GM13977 (cell line): ENCODE measurements at regions not wholly inside any gene's neighbourhood (a gene's known extent, or its start where the extent isn't known, plus 50 kb on each side); places are given as distances from the start of the nearest gene placed in this dataset.

Experiments used
- DNase-seq: peaks from one replicate; pipeline ENCODE4 v3.0.0; 2012; ENCODE audit warnings: low spot score
- in situ Hi-C: fragments of 300-500 bp; cut with MboI; formaldehyde crosslinking; loops from one replicate; pipeline ENCODE4 v1.12.0; 2022; ENCODE audit warnings: low sequenced_read_pairs, low pct_unique_long_range_greater_than_20kb, mixed read lengths, inconsistent platforms; ENCODE audit not compliant: unreplicated experiment
- TF ChIP-seq, protein P1 (sequence below): IDR thresholded peaks from 2 replicates; pipeline ENCODE4 v1.5.1; 2012; ENCODE audit warnings: mild to moderate bottlenecking, control low read depth; ENCODE audit not compliant: insufficient read depth; ENCODE audit errors: extremely low read depth, missing control alignments

DNA sequence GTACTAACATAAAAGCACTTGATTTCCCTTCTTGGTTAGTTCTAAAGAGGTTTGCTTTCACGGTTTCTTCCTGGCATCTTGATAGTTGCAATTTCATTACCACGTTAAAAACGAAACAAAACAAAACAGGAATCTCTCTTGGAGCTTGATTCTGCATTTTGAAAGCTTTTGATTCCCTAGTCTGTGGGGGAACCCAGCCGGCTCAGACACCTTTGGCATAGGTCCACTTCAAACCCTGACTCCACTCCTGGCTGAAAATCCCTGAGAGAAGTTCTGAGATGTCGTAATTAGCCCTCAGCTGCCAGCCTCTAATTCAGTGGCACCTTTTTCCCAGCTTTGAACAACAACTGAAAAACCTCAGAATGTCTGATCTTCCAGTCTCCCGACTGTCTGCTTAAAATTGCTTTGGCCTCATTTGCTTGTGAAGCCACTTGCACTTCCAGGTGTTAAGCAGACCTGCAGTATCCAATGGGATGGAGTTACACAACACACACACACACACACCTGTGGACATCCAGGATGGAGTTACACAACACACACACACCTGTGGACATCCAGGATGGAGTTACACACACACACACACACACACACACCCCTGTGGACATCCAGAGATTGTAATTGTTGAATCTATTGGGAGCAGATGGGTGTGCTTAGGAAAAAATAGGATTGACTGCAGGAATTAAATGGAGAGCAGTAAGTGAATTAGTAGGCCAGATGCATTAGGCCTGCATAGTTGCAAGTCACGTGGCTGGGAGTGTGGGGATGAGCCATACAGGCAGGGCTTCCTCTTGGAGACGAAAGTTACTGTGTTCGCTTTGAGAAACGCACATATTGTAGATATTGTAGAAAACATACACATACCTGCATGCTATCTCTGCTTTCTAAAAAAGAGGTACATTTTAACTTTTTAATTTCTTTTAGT lies 285.6 kb upstream of the FMN2 start:
- no peak for DNase-seq
- in situ Hi-C loops: no loop called here
- TF ChIP-seq, protein P1, sequence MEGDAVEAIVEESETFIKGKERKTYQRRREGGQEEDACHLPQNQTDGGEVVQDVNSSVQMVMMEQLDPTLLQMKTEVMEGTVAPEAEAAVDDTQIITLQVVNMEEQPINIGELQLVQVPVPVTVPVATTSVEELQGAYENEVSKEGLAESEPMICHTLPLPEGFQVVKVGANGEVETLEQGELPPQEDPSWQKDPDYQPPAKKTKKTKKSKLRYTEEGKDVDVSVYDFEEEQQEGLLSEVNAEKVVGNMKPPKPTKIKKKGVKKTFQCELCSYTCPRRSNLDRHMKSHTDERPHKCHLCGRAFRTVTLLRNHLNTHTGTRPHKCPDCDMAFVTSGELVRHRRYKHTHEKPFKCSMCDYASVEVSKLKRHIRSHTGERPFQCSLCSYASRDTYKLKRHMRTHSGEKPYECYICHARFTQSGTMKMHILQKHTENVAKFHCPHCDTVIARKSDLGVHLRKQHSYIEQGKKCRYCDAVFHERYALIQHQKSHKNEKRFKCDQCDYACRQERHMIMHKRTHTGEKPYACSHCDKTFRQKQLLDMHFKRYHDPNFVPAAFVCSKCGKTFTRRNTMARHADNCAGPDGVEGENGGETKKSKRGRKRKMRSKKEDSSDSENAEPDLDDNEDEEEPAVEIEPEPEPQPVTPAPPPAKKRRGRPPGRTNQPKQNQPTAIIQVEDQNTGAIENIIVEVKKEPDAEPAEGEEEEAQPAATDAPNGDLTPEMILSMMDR: no peak

DNA sequence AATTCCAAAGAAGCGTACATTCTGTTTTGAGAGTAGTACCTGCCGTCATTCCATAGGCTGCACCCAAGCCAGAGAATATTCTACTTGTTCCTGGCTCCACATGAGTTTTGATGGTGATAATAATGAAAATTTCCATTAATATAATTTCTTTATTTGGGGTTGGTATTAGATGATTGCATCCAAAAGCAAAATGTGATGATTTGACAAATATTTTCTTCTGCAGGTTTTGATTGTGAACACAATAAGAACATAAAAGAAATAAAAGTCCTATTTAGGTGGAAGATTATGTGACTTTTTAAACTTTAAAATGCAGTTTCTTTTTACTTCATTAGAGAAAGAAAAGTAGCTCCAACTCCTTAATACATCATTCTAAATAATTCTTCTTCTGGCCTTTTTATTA lies 284.8 kb upstream of the FMN2 start:
- TF ChIP-seq, protein P1: no peak
- no peak for DNase-seq
- in situ Hi-C loops: no loop called here

DNA sequence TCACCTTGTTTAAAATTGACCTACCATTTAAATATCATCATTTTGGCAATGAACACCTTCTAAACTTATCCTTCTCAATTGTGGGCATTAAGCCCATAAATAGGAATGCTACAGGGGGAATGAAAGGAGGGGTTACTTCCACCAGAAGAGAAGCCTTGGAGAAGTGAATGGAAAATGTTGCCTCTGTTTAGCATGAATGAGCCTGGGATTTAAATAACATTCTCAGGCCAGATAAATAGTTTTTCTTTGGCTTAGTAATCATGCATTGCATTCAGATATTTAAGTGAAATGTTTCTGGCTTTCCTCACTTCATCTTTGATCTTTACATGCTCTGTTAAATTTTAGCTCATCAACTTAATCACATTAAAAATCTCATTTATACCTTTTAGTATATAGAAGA lies 284.3 kb upstream of the FMN2 start:
- no peak for DNase-seq
- TF ChIP-seq, protein P1: no peak
- in situ Hi-C loops: no loop called here

DNA sequence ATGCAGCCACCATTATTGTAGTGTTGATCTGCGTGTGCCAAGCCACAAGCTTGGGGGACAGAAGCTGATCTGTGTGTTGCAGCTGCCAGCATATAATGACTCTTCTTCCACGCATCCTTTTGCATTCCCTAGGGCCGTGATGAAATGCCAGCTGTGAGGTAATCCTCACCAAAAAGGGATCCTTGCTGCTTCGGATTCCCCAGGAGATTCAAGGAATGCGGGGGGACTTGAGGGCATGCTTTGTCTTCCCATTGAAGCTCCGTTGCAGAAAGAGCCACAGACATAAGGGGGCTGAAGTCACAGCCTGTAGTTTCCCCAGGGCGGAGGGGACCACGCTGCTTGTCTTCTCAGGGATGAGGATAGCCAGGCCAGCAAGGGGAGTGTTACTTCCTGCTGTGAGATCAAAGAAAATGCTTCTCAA lies 281.6 kb upstream of the FMN2 start:
- in situ Hi-C loops: no loop called here
- TF ChIP-seq, protein P1: no peak
- DNase-seq: no peak

DNA sequence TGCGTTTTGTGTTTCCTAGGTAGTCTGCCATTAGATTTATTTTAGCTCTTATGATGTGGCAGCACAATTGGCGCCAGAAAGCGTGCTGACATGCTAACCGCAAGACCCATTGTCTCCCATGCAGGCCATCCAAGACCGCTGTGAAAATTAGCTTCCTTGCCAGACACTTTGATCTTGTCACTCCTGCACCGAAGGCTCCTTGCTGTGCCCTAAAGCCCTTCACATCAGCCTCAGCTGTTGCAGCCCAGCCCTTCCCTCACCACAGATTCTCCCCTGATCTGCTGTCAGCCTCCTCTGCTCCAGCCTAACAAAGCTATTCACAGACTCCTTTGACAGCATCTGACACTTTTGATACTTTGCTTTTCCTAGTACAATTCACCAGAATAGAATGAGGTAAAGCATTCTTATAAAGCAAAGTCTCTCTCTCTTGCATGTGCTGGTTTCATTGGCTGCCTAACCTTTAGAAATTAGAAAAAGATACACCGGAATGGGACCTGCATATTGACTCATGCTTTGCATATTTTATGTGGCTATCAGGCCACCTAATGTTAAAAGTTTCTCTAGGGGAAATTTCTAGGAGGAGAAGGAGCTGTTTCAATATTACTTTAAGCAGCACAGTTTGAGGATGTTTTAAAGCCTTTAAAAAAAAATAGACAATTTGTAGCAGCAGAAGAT lies 280.3 kb upstream of the FMN2 start:
- TF ChIP-seq, protein P1: no peak
- in situ Hi-C loops: no loop called here
- no peak for DNase-seq

DNA sequence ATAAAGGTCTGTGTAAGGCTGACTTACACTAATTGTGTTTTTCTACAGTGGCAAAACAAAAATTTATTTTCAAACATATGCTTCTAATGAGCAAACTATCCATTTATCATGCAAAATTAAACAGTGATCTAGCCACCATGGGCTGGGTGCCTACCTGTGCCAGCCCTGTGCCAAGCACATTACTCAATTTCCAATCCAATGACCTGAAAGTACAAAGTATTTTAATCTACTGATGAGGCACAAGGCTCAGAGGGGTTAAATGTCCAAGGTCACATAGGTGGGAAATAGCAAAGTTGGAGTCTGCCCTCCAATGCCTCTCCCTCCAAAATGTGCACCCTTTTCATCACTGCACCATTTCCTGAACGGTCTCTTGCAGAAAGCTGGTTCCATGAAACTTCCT lies 279.1 kb upstream of the FMN2 start:
- in situ Hi-C loops: no loop called here
- DNase-seq: no peak
- TF ChIP-seq, protein P1: no peak
